ENCODE measurements at regions not wholly inside any gene's neighbourhood (a gene's known extent, or its start where the extent isn't known, plus 50 kb on each side); places are given as distances from the start of the nearest gene placed in this dataset.

- no peak for ATAC-seq (ENCODE audit: insufficient read depth, low read depth)
- no peak overlapping the region for H3K4me2 ChIP-seq (ENCODE audit: insufficient read depth, low read length)
- no peak overlapping the region for H3K27ac ChIP-seq (ENCODE audit: low read length)
Observed at GRCh38 chr2:9763356-9764152, 79.7 kb upstream of the TAF1B start.

GRCh38 chr2:9764153-9764778 lies 79.0 kb upstream of the TAF1B start:
- Histone ChIP-seq H2AFZ (ENCODE audit: low read depth, low read length) (no peak overlapping the region), H3K4me1 (ENCODE audit: insufficient read depth, low read length) (0 out of 2 replicates have a peak, but pooled peaks cover 4% of the 10 kb centered on the region), H3K79me2 (ENCODE audit: insufficient read depth, low read length) (no peaks in the 10 kb centered on the region), H3K9me3 (ENCODE audit: insufficient read depth, low read length, severe bottlenecking) (no peaks in the 10 kb centered on the region), H3K9ac (ENCODE audit: low read depth, low read length) (no peak overlapping the region), H3K27me3 (ENCODE audit: insufficient read depth, low read length, poor library complexity) (no peaks in the 10 kb centered on the region), H3K27ac (ENCODE audit: low read length) (no peak overlapping the region), H3K4me2 (ENCODE audit: insufficient read depth, low read length) (no peak overlapping the region), H3K36me3 (ENCODE audit: insufficient read depth, low read length) (no peaks in the 10 kb centered on the region), H4K20me1 (ENCODE audit: insufficient read depth, low read length) (peaks cover 2% of the 10 kb centered on the region; the same call in 1 of the 2 replicates), H3K4me3 (ENCODE audit: low read depth in 1 of 2, low read length in 2 of 2) (no peak overlapping the region)
- ATAC-seq (ENCODE audit: insufficient read depth, low read depth) (no peak), DNase-seq (no peak)
- TF ChIP-seq EZH2 (IDR thresholded peaks at IDR 0.05; ENCODE audit: borderline replicate concordance, low read depth, low read length, severe bottlenecking), result no peak
- TF ChIP-seq, protein P1, sequence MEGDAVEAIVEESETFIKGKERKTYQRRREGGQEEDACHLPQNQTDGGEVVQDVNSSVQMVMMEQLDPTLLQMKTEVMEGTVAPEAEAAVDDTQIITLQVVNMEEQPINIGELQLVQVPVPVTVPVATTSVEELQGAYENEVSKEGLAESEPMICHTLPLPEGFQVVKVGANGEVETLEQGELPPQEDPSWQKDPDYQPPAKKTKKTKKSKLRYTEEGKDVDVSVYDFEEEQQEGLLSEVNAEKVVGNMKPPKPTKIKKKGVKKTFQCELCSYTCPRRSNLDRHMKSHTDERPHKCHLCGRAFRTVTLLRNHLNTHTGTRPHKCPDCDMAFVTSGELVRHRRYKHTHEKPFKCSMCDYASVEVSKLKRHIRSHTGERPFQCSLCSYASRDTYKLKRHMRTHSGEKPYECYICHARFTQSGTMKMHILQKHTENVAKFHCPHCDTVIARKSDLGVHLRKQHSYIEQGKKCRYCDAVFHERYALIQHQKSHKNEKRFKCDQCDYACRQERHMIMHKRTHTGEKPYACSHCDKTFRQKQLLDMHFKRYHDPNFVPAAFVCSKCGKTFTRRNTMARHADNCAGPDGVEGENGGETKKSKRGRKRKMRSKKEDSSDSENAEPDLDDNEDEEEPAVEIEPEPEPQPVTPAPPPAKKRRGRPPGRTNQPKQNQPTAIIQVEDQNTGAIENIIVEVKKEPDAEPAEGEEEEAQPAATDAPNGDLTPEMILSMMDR (IDR thresholded peaks at IDR 0.05; ENCODE audit: borderline replicate concordance, extremely low read depth, low read length, poor library complexity, severe bottlenecking), result no peak

More at GRCh38 chr2:9763356-9764152, 79.7 kb upstream of the TAF1B start:
- no peaks in the 10 kb centered on the region for H3K36me3 ChIP-seq (ENCODE audit: insufficient read depth, low read length)
- H4K20me1 ChIP-seq (ENCODE audit: insufficient read depth, low read length), result peaks cover 2% of the 10 kb centered on the region; the same call in 1 of the 2 replicates
- no peak overlapping the region for H2AFZ ChIP-seq (ENCODE audit: low read depth, low read length)
- H3K4me3 ChIP-seq (ENCODE audit: low read depth in 1 of 2, low read length in 2 of 2), result no peak overlapping the region
- DNase-seq, result no peak
- no peak overlapping the region for H3K9ac ChIP-seq (ENCODE audit: low read depth, low read length)
- H3K9me3 ChIP-seq (ENCODE audit: insufficient read depth, low read length, severe bottlenecking), result no peaks in the 10 kb centered on the region
- H3K79me2 ChIP-seq (ENCODE audit: insufficient read depth, low read length), result no peaks in the 10 kb centered on the region
- H3K27me3 ChIP-seq (ENCODE audit: insufficient read depth, low read length, poor library complexity), result no peaks in the 10 kb centered on the region
- TF ChIP-seq EZH2 (IDR thresholded peaks at IDR 0.05; ENCODE audit: borderline replicate concordance, low read depth, low read length, severe bottlenecking), result no peak
- TF ChIP-seq, protein P1 (IDR thresholded peaks at IDR 0.05; ENCODE audit: borderline replicate concordance, extremely low read depth, low read length, poor library complexity, severe bottlenecking), result no peak
- H3K4me1 ChIP-seq (ENCODE audit: insufficient read depth, low read length), result 0 out of 2 replicates have a peak, but pooled peaks cover 4% of the 10 kb centered on the region

DNA sequence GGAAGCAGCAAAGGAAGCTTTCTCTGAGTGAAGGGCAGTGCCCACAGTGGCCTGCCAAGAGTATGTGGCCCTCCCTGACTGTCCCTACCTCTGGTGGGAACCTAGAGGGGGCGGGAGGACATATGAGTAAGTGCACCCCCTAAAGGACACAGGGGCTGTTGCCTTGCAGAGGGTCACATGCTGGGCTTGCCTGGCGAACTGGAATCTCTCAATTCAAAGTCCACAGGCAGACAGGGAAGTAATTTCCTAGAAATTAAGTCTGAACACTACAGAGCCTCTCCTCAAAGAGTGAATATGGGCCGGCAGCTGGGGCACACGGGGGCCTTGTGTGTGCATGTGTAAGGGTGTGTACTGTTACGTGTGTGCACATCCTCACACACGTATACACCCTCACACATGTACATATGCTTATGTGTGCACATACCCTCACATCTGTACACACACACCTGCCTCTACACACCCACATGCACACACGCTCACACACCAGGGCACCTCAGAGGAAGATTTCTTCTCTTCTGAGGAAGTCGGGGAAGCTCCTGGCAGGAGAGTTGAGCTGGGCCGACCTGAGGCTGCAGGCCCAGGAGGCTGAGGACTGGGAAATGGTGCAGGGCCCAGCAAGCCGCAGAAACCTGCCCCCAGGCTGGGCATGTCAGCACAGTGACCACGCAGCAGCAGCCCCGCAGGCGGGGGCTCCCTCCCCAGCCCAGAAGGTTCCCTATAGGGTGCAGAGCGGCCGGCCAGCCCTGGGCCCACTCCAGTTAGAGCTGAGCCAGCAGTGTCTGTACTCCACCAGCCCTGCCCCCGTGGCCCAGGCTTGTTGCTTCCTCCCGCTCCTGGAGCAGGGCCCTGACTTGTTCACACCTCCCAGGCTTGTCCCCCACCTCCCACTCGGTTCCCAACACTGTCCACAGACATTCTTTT lies 77.4 kb upstream of the TAF1B start:
- Histone ChIP-seq H2AFZ (ENCODE audit: low read depth, low read length) (no peak overlapping the region), H3K79me2 (ENCODE audit: insufficient read depth, low read length) (no peaks in the 10 kb centered on the region), H3K9me3 (ENCODE audit: insufficient read depth, low read length, severe bottlenecking) (no peaks in the 10 kb centered on the region), H3K36me3 (ENCODE audit: insufficient read depth, low read length) (no peaks in the 10 kb centered on the region), H3K4me2 (ENCODE audit: insufficient read depth, low read length) (no peak overlapping the region), H3K4me3 (ENCODE audit: low read depth in 1 of 2, low read length in 2 of 2) (no peak overlapping the region), H3K27ac (ENCODE audit: low read length) (no peak overlapping the region), H3K27me3 (ENCODE audit: insufficient read depth, low read length, poor library complexity) (no peaks in the 10 kb centered on the region), H3K4me1 (ENCODE audit: insufficient read depth, low read length) (no peaks in the 10 kb centered on the region), H3K9ac (ENCODE audit: low read depth, low read length) (no peak overlapping the region), H4K20me1 (ENCODE audit: insufficient read depth, low read length) (peaks cover 2% of the 10 kb centered on the region; the same call in 1 of the 2 replicates)
- no peak for TF ChIP-seq EZH2 (IDR thresholded peaks at IDR 0.05; ENCODE audit: borderline replicate concordance, low read depth, low read length, severe bottlenecking)
- TF ChIP-seq, protein P1 (IDR thresholded peaks at IDR 0.05; ENCODE audit: borderline replicate concordance, extremely low read depth, low read length, poor library complexity, severe bottlenecking), result peak; percentile 30
- DNase-seq, result no peak
- no peak for ATAC-seq (ENCODE audit: insufficient read depth, low read depth)
